ENCODE measurements at regions not wholly inside any gene's neighbourhood (a gene's known extent, or its start where the extent isn't known, plus 50 kb on each side); places are given as distances from the start of the nearest gene placed in this dataset.
A peak's percentile ranks its signal among the peaks of the same experiment; 100 is the strongest.

DNA sequence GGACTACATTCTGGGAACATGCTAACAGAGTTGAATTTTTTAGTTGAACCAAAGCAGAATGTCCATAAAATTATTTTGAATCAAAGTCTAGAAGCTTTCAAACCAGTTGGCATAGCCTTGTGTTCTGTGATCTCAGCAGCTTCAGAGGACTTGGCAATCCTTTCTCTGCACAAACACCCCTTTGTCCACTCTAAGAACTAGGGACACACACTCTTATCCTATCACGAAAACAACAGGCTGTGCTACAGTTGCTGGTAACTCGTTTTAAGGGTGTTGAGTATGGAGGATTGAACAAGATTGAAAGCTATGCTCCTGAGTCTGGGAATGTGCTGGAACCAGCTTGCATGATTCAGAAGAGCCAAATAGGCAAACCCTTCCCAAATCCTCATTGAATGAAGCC is 76.4 kb upstream of the PRSS58 start:
- no peak for DNase-seq (ENCODE audit: low read depth)

DNA sequence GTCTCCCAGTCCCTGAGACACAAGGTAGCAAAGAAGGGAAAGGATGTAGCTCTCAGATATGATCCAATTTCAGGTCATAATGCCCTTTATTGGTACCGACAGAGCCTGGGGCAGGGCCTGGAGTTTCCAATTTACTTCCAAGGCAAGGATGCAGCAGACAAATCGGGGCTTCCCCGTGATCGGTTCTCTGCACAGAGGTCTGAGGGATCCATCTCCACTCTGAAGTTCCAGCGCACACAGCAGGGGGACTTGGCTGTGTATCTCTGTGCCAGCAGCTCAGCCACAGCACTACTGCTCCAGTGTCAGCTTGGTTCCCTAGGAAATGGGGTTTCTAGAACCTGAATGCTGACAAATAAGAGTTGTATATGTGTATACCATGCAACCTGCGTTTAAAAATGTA is 74.6 kb upstream of the PRSS58 start:
- no peak for DNase-seq (ENCODE audit: low read depth)

DNA sequence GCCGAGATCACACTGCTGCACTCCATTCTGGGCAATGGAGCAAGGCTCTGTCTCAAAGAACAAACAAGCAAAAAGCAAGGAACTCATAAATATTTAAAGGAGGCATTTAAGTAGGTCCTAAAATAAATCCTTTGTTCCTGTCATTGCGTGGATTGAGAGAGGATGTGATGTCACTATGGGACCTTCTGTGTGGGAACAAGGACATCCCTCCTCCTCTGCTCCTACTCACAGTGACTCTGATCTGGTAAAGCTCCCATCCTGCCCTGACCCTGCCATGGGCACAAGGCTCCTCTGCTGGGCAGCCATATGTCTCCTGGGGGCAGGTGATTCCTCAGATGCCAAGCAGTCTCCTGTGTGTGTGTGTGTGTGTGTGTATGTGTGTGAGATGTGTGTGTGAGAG is 74.1 kb upstream of the PRSS58 start:
- DNase-seq (ENCODE audit: low read depth) = no peak

DNA sequence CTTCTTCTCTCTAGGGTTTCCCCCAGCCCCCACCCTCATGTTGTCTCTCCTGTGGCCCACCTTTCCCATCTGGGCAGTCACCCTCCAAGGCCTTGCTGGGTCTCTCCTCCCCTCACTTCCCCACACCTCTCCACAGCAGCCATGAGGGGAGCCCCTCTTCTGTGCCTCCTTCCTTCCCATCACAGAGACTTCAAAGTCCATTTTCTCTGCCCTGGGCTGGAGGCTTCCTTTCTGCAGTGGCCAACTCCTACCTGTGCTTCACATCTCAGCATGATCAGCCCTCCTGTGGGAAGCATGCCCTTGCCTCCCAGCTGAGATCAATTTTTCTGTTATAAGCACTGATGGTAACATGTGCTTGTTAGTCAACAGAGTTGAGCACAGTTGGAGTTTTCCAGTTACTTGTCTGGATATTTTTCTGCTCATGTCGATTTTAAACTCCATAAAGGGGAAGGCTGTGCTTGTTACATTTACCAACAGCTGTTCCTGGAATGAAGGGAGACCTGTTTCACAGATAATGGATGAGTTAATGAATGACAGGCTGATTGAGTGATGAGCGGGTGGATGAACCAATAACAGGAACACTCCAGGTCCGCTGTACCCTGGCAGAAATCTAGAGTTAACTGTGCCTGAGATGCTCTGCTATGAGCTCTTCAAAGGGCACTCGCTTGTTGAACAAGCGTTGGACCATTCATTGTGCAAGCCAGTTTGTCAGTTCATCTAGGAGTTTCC is 71.4 kb upstream of the PRSS58 start:
- no peak for DNase-seq (ENCODE audit: low read depth)

DNA sequence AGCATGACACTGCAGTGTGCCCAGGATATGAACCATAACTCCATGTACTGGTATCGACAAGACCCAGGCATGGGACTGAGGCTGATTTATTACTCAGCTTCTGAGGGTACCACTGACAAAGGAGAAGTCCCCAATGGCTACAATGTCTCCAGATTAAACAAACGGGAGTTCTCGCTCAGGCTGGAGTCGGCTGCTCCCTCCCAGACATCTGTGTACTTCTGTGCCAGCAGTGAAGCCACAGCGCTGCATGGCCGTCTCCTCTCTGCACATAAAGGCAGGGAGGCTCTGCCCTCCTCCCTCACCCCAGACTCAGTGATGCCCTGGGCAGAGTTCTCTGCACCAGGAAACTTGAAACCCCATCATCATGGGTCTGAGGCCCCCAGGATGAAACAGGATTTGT is 70.7 kb upstream of the PRSS58 start:
- DNase-seq (ENCODE audit: low read depth) = no peak

DNA sequence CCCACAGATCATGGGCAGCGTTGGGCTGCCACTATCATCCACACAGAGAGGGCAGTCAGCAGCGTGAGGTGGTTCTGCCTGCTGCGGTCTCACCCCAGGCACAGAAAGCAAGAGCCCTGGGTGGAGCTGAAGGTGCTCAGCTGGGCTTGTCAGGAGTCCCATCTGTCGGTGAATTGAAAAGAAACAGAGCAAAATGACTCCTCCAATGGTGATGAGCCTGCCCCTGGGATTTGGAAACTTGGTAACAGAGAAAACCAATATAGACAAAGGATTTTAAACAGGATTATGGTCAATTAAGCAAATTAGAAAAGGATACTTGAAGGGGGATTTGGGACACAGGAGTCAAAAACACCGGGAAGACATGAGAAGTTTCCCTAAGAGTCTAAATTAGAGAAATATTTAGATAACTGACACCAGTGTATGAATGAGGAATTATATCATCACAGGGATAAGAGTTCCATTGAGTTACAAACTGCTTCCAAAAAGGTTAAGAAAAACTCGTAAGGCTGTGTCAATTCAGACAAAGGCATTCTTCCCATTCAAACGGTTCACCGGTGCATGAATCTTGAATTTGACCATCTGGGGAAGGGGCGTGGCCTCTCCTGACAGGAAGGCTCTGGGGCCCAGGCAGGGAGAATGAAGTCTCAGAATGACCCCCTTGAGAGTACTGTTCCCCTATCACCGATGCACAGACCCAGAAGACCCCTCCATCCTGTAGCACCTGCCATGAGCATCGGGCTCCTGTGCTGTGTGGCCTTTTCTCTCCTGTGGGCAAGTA is 70.0 kb upstream of the PRSS58 start:
- DNase-seq (ENCODE audit: low read depth) = no peak

DNA sequence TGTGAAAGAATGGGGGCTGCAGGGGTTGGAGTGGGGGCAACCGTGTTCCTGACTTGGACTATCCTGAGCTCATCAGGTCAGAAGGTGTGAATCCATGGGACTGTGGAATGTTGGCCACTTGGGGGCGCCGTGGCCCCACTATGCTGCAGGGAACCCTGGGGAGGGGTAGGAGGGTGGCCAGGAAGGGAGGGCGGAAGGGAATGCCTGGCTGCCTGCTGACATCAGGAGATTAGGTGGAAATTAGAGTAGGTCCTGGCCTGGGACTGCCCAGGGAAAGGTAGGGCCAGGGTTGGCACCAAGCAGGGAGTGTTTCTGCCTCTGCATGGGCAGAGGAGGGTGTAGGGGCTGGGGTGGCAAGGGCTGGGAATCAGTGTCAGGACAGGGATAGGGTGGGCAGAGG is 65.8 kb upstream of the PRSS58 start:
- DNase-seq (ENCODE audit: low read depth) = peak; percentile 83

DNA sequence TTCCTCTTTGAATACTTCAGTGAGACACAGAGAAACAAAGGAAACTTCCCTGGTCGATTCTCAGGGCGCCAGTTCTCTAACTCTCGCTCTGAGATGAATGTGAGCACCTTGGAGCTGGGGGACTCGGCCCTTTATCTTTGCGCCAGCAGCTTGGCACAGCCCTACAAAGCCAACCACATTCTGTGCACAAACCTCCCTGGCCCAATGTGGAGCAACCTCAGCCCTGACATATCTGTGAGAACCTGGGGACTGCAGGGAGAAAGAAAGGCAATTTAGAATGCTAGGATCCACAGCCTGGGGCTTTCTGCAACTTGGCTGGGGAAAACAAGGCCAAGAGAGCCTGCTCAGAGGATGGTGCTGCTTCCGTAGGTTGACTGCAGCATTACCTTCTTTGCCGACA is 63.5 kb upstream of the PRSS58 start:
- DNase-seq (ENCODE audit: low read depth) = no peak

DNA sequence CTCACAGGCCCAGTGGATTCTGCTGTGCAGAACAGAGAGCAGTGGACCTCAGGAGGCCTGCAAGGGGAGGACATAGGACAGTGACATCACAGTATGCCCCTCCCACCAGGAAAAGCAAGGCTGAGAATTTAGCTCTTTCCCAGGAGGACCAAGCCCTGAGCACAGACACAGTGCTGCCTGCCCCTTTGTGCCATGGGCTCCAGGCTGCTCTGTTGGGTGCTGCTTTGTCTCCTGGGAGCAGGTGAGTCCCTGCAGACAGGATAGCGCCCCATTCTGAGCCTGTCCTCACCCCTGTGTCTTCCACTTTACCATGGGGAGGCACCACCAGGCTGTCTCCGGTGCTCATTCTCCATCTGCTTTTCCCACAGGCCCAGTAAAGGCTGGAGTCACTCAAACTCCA is 63.0 kb upstream of the PRSS58 start:
- DNase-seq (ENCODE audit: low read depth) = no peak

DNA sequence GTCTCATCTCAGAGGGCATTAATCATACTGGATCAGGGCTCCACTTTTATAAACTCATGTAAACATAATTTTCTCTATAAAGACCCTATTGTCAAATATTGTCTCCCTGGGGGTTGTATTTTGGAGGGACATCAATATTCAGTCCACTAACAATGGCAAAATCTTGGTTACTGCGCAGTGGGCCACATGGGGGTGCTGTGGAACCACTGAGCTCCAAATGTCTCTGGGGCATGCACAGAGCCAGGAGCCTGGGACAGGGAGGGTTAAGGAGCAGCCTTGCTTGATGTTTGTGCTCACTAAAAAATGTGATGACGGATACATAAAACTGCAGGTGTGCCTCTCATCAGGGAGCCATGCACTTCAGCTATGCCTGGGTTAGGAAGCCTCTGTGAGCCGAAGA is 62.1 kb upstream of the PRSS58 start:
- DNase-seq (ENCODE audit: low read depth) = no peak

DNA sequence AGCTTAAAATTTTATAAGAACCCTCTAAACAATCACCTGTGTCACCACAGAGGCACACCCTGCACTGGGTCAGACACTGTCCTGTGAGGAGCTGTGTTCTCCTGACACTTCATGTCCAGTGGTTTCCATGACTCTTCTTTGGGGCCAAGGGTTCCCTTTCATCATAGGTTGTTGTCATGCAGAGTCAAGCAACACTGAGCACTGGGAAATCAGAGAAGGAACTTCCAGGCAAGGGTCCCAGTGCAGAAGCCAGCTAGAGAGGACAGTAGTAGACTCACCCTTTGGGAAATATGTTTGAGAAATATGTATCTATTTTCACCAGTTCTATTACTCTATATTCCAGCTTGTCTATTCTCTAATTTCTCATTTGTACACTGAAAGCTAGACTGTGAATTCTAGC is 56.4 kb upstream of the PRSS58 start:
- DNase-seq (ENCODE audit: low read depth) = no peak

DNA sequence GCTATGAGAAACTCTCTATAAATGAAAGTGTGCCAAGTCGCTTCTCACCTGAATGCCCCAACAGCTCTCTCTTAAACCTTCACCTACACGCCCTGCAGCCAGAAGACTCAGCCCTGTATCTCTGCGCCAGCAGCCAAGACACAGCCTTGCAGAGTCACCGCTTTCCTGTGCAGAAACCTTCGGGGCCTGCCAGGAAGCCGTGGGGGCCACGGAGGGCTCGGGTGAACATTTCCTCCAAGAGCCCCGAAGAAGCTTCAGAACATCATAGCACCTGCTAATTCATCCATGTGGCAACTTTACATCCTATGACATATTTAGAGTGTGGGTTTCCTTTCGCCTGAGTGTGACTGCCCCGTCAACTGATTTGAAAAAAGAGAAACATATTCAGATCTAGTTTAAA is 55.7 kb upstream of the PRSS58 start:
- DNase-seq (ENCODE audit: low read depth) = no peak

DNA sequence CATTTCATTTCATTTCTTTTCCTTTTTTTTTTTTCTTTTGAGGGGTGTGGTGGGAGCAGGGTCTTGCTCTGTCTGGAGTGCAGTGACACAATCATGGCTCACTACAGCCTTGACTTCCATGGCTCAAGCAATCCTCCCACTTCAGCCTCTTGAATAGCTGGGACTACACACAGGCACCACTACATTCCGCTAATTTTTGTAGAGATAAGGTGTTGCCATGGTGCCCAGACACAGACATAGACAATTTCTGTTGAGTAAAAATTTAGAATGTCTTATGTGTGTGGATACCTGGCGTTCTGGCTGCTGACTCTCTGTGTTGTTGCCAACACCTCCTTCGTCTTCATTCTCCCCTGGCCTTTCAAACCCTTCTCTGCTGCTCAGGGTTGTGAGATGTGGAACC is 54.0 kb upstream of the PRSS58 start:
- DNase-seq (ENCODE audit: low read depth) = no peak

DNA sequence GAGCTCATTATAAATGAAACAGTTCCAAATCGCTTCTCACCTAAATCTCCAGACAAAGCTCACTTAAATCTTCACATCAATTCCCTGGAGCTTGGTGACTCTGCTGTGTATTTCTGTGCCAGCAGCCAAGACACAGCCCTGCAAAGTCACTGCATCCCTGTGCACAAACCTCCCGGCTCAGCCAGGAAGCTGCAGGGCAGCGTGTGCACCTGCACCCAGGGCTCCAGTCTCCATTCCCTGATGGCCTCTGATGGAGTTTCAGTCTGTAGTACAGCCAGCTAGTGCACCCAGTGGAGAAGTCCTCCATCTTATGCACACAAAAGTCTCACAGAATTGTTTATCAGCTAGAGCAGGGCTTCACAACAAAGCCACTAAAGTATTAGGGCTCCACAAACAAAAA is 51.1 kb upstream of the PRSS58 start:
- no peak for DNase-seq (ENCODE audit: low read depth)

DNA sequence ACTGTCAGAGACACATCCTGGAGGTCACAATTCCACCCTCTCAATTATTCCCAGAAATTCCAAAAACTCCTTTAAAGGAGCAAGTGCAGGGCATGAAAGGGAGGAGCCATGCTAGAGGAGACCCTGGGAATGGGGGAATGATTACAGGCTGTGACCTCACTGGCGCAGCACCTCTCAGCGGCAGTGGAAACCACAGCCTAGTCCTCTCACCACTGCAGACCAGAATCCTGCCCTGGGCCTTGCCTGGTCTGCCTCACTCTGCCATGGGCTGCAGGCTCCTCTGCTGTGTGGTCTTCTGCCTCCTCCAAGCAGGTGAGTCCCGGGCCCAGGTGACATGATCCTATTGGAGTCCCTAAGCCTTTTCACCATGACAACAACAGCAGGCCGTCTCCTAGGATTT is 50.5 kb upstream of the PRSS58 start:
- DNase-seq (ENCODE audit: low read depth) = no peak

All from Daoy (cell line).